OCI-LY1 (cell line): ENCODE measurements at regions not wholly inside any gene's neighbourhood (a gene's known extent, or its start where the extent isn't known, plus 50 kb on each side); places are given as distances from the start of the nearest gene placed in this dataset.

Experiments
- H2AFZ ChIP-seq: fragments of 200-600 bp; sonication (generic), shearing (Covaris generic); 2 replicates; pipeline ENCODE4 v1.6.0; 2014; ENCODE audit warnings: antibody characterized with exemption, mild to moderate bottlenecking, low read length
- H3F3A ChIP-seq: fragments of 200-600 bp; sonication (generic), shearing (Covaris generic); 2 replicates; pipeline ENCODE4 v1.6.0; 2014; ENCODE audit warnings: mild to moderate bottlenecking, antibody characterized with exemption, low read length, moderate library complexity; ENCODE audit not compliant: insufficient read depth
- H3K27ac ChIP-seq: fragments of 200-600 bp; sonication (generic); 2 replicates; pipeline ENCODE4 v1.5.1; 2014; ENCODE audit warnings: low read length, mixed run types, mild to moderate bottlenecking, low read depth; ENCODE audit not compliant: poor library complexity, severe bottlenecking
- H3K27me3 ChIP-seq: fragments of 200-600 bp; sonication (generic); 2 replicates; pipeline ENCODE4 v1.6.0; 2014; ENCODE audit warnings: antibody characterized with exemption, mild to moderate bottlenecking, low read length, moderate library complexity; ENCODE audit not compliant: insufficient read depth
- H3K36me3 ChIP-seq: fragments of 200-600 bp; sonication (generic); 2 replicates; pipeline ENCODE4 v1.6.1; 2014; ENCODE audit warnings: mild to moderate bottlenecking, antibody characterized with exemption, low read length, moderate library complexity, mixed read lengths; ENCODE audit not compliant: insufficient read depth
- H3K4me1 ChIP-seq: fragments of 200-600 bp; sonication (generic); 2 replicates; pipeline ENCODE4 v1.5.1; 2014; ENCODE audit warnings: mild to moderate bottlenecking, low read length, moderate library complexity; ENCODE audit not compliant: insufficient read depth, severe bottlenecking
- H3K4me2 ChIP-seq: fragments of 200-600 bp; sonication (generic), shearing (Covaris generic); 2 replicates; pipeline ENCODE4 v1.6.1; 2014; ENCODE audit warnings: low read length
- H3K4me3 ChIP-seq: fragments of 200-600 bp; sonication (generic); 2 replicates; pipeline ENCODE4 v1.5.1; 2014; ENCODE audit warnings: low read length, low read depth, mild to moderate bottlenecking, mixed read lengths; ENCODE audit not compliant: poor library complexity, severe bottlenecking
- H3K79me2 ChIP-seq: fragments of 200-600 bp; shearing (Covaris generic); 2 replicates; pipeline ENCODE4 v1.6.1; 2016; ENCODE audit warnings: mixed run types, low read length, mixed read lengths; ENCODE audit not compliant: insufficient read depth
- H3K9ac ChIP-seq: fragments of 200-600 bp; sonication (generic), shearing (Covaris generic); 2 replicates; pipeline ENCODE4 v1.6.1; 2014; ENCODE audit warnings: mild to moderate bottlenecking, low read length, mixed read lengths
- H3K9me2 ChIP-seq: fragments of 200-600 bp; sonication (generic), shearing (Covaris generic); 2 replicates; pipeline ENCODE4 v1.6.1; 2014; ENCODE audit warnings: low read depth, mild to moderate bottlenecking, low read length, mixed read lengths
- H3K9me3 ChIP-seq: fragments of 200-600 bp; shearing (Covaris generic); 2 replicates; pipeline ENCODE4 v1.6.1; 2014; ENCODE audit warnings: low read length, mixed read lengths
- H4K20me1 ChIP-seq: fragments of 200-600 bp; sonication (generic), shearing (Covaris generic); 2 replicates; pipeline ENCODE4 v1.6.0; 2016; ENCODE audit warnings: mild to moderate bottlenecking, low read length; ENCODE audit not compliant: insufficient read depth
- EZH2 ChIP-seq: fragments of 200-600 bp; sonication (generic), shearing (Covaris generic); IDR thresholded peaks from 2 replicates; pipeline ENCODE4 v1.8.0; 2017; ENCODE audit warnings: borderline replicate concordance, mixed run types, mild to moderate bottlenecking, antibody characterized with exemption, low read length, moderate library complexity, mixed read lengths
- TF ChIP-seq, protein P1 (sequence below): fragments of 200-600 bp; sonication (generic), shearing (Covaris generic); IDR thresholded peaks from 2 replicates; pipeline ENCODE4 v1.5.1; 2017; ENCODE audit warnings: mild to moderate bottlenecking, antibody characterized with exemption, low read length, moderate library complexity, mixed read lengths

DNA sequence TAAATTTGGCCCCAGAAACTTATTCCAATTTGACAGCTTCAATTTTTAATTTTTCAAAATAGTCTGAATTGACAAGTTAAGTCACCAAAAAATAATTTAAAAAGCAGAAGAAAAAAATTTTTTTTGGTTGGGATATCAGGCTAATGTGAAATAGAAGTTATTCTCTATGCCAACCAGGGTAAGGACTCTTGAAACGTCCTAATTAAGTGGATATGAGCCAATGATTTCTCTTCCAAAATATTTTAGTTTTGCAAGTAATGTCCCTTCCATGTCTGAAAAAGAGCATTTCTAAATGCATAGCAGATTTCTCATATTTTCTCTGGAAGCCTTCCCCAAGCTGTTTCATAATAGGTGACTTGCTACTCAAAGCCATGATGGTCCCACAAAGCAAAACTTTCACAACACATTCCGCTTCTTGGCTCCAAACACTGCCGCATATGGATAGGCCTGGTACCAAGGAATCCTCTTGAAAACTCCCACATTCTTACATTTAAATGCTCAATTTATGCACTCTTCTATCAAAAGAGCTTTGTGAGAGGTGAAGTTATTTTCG lies 65.1 kb downstream of the SIX6 start:
- no peaks in the 10 kb centered on the region for H3K9me3 ChIP-seq
- no peak overlapping the region for H3K27ac ChIP-seq
- no peaks in the 10 kb centered on the region for H3K4me1 ChIP-seq
- H3F3A ChIP-seq = no peaks in the 10 kb centered on the region
- no peaks in the 10 kb centered on the region for H3K36me3 ChIP-seq
- no peak overlapping the region for H3K4me2 ChIP-seq
- no peaks in the 10 kb centered on the region for H3K9me2 ChIP-seq
- no peaks in the 10 kb centered on the region for H3K27me3 ChIP-seq
- no peaks in the 10 kb centered on the region for H4K20me1 ChIP-seq
- no peak overlapping the region for H2AFZ ChIP-seq
- TF ChIP-seq EZH2 = no peak
- TF ChIP-seq, protein P1, sequence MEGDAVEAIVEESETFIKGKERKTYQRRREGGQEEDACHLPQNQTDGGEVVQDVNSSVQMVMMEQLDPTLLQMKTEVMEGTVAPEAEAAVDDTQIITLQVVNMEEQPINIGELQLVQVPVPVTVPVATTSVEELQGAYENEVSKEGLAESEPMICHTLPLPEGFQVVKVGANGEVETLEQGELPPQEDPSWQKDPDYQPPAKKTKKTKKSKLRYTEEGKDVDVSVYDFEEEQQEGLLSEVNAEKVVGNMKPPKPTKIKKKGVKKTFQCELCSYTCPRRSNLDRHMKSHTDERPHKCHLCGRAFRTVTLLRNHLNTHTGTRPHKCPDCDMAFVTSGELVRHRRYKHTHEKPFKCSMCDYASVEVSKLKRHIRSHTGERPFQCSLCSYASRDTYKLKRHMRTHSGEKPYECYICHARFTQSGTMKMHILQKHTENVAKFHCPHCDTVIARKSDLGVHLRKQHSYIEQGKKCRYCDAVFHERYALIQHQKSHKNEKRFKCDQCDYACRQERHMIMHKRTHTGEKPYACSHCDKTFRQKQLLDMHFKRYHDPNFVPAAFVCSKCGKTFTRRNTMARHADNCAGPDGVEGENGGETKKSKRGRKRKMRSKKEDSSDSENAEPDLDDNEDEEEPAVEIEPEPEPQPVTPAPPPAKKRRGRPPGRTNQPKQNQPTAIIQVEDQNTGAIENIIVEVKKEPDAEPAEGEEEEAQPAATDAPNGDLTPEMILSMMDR = no peak
- H3K79me2 ChIP-seq = no peaks in the 10 kb centered on the region
- H3K4me3 ChIP-seq = no peak overlapping the region
- no peak overlapping the region for H3K9ac ChIP-seq

DNA sequence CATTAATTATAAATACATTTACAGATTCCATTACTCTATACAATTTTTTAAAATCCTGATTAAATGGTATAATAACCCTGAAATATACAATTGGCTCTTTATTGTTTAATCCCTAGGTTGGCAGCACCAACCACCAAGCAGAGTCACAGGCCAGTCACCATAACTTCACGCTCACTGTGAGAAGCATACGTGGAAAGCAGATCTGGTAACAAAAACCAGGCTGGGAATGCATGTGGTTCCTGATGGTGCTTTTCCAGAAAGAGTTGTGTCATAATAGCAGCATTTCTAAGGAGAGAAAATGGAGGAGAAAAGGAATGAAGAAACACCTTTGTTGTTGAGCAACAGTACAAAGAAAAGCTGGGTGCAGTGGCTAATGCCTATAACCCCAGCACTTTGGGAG lies 66.1 kb downstream of the SIX6 start:
- Histone ChIP-seq H3K79me2 (no peaks in the 10 kb centered on the region), H3K9ac (no peak overlapping the region), H3K9me3 (no peaks in the 10 kb centered on the region), H4K20me1 (no peaks in the 10 kb centered on the region), H3K27me3 (no peaks in the 10 kb centered on the region), H3K36me3 (no peaks in the 10 kb centered on the region), H3K4me3 (no peak overlapping the region), H3K4me2 (no peak overlapping the region), H3K27ac (no peak overlapping the region), H3K4me1 (no peaks in the 10 kb centered on the region), H3F3A (no peaks in the 10 kb centered on the region), H2AFZ (no peak overlapping the region), H3K9me2 (no peaks in the 10 kb centered on the region)
- TF ChIP-seq, protein P1 = no peak
- TF ChIP-seq EZH2 = no peak

DNA sequence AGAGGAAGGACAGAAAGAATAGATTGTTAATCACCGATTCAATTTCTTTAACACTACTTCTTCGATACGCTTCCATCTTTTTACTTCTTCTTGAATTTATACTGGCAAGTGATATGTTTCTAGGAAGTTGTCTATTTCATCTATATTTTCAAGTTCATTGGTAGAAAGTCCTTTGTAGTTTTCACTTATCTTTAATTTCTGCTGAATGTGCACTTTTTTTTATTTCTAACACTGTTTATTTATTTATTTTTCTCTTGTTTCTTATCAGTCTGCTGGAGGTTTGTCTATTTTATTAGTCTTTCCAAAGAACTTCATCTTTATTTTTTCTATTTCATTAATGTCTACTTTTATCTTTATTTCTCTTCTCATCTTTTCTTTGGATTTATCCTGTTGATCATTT lies 63.6 kb downstream of the SIX1 start:
- H3K9me3 ChIP-seq = no peaks in the 10 kb centered on the region
- no peaks in the 10 kb centered on the region for H4K20me1 ChIP-seq
- no peaks in the 10 kb centered on the region for H3K79me2 ChIP-seq
- H3K27ac ChIP-seq = no peak overlapping the region
- H3K9me2 ChIP-seq = no peaks in the 10 kb centered on the region
- no peak overlapping the region for H2AFZ ChIP-seq
- no peaks in the 10 kb centered on the region for H3F3A ChIP-seq
- H3K36me3 ChIP-seq = no peaks in the 10 kb centered on the region
- H3K9ac ChIP-seq = no peak overlapping the region
- H3K4me1 ChIP-seq = no peaks in the 10 kb centered on the region
- no peaks in the 10 kb centered on the region for H3K27me3 ChIP-seq
- TF ChIP-seq, protein P1 = no peak
- no peak for TF ChIP-seq EZH2
- H3K4me2 ChIP-seq = no peak overlapping the region
- H3K4me3 ChIP-seq = no peak overlapping the region
